GM21825 (cell line): ENCODE measurements at regions not wholly inside any gene's neighbourhood (a gene's known extent, or its start where the extent isn't known, plus 50 kb on each side); places are given as distances from the start of the nearest gene placed in this dataset.
A peak's percentile ranks its signal among the peaks of the same experiment; 100 is the strongest.
"Not testable (repeated sequence)": the region's sequence is repeated elsewhere in the genome, so short reads cannot be mapped to it uniquely, and the experiment has no call there.

Source experiments
- ATAC-seq: cut with Tn5 transposase; IDR thresholded peaks from one replicate; pipeline ENCODE4 v1.9.1; 2021; ENCODE audit warnings: mild to moderate bottlenecking, moderate library complexity; ENCODE audit not compliant: unreplicated experiment

GRCh38 chr10:83492004-83492403 lies 647.3 kb upstream of the GHITM start:
- ATAC-seq = no peak

GRCh38 chr10:83512681-83513080 lies 626.6 kb upstream of the GHITM start:
- ATAC-seq = no peak

GRCh38 chr10:83515001-83515400 lies 624.3 kb upstream of the GHITM start:
- ATAC-seq = no peak

GRCh38 chr10:83516788-83517187 lies 622.5 kb upstream of the GHITM start:
- no peak for ATAC-seq

- no peak for ATAC-seq
Observed at GRCh38 chr10:83517456-83517855, 621.9 kb upstream of the GHITM start.

- ATAC-seq = no peak
Observed at GRCh38 chr10:83518779-83519178, 620.5 kb upstream of the GHITM start.

- ATAC-seq = not testable (repeated sequence)
Observed at GRCh38 chr10:83520386-83520785, 618.9 kb upstream of the GHITM start.

GRCh38 chr10:83522456-83522855 lies 616.9 kb upstream of the GHITM start:
- no peak for ATAC-seq

GRCh38 chr10:83522881-83523386 lies 616.4 kb upstream of the GHITM start:
- ATAC-seq = no peak

- no peak for ATAC-seq
Observed at GRCh38 chr10:83527934-83528333, 611.4 kb upstream of the GHITM start.

- no peak for ATAC-seq
Observed at GRCh38 chr10:83533290-83533689, 606.0 kb upstream of the GHITM start.

GRCh38 chr10:83536426-83536825 lies 602.9 kb upstream of the GHITM start:
- ATAC-seq = no peak

- ATAC-seq = no peak
Observed at GRCh38 chr10:83538047-83538446, 601.3 kb upstream of the GHITM start.

GRCh38 chr10:83539528-83540308 lies 599.6 kb upstream of the GHITM start:
- ATAC-seq = peak; percentile 57

GRCh38 chr10:83541046-83541445 lies 598.3 kb upstream of the GHITM start:
- no peak for ATAC-seq

- ATAC-seq = peak; percentile 48
Observed at GRCh38 chr10:83542774-83543411, 596.4 kb upstream of the GHITM start.

GRCh38 chr10:83543691-83544462 lies 595.4 kb upstream of the GHITM start:
- no peak for ATAC-seq

- ATAC-seq = no peak
Observed at GRCh38 chr10:83545901-83546391, 593.4 kb upstream of the GHITM start.

- not testable (repeated sequence) for ATAC-seq
Observed at GRCh38 chr10:83551190-83551589, 588.1 kb upstream of the GHITM start.

- no peak for ATAC-seq
Observed at GRCh38 chr10:83553366-83553765, 585.9 kb upstream of the GHITM start.

- ATAC-seq = peak; percentile 63
Observed at GRCh38 chr10:83555264-83555663, 584.0 kb upstream of the GHITM start.
